Activated CD4-positive, CD25-positive, alpha-beta regulatory T cell treated with anti-CD3 and anti-CD28 coated beads, Interleukin-2, amount 50 U/mL, for 72 hours (primary cell): ENCODE measurements at regions not wholly inside any gene's neighbourhood (a gene's known extent, or its start where the extent isn't known, plus 50 kb on each side); places are given as distances from the start of the nearest gene placed in this dataset.

Experiments used
- DNase-seq: peaks from one replicate; pipeline ENCODE4 v3.0.0; 2021

GRCh38 chr14:104444159-104445030, 135.2 kb upstream of the C14orf180 start:
- peak; percentile 17 for DNase-seq

GRCh38 chr14:104445086-104445485, 134.5 kb upstream of the C14orf180 start:
- peak; percentile 8 for DNase-seq

- peak; percentile 4 for DNase-seq
Measured at GRCh38 chr14:104445832-104446381, 133.7 kb upstream of the C14orf180 start.

GRCh38 chr14:104446611-104447010, 133.0 kb upstream of the C14orf180 start:
- peak; percentile 17 for DNase-seq

- DNase-seq = no peak
Measured at GRCh38 chr14:104447750-104448149, 131.8 kb upstream of the C14orf180 start.

GRCh38 chr14:104448321-104448720, 131.2 kb upstream of the C14orf180 start:
- DNase-seq = no peak

- no peak for DNase-seq
Measured at GRCh38 chr14:104448721-104449120, 130.8 kb upstream of the C14orf180 start.

- peak; percentile 14 for DNase-seq
Measured at GRCh38 chr14:104450811-104451401, 128.7 kb upstream of the C14orf180 start.

- peak; percentile 5 for DNase-seq
Measured at GRCh38 chr14:104451474-104451873, 128.1 kb upstream of the C14orf180 start.

- no peak for DNase-seq
Measured at GRCh38 chr14:104458845-104459244, 120.7 kb upstream of the C14orf180 start.

- no peak for DNase-seq
Measured at GRCh38 chr14:104460791-104461651, 118.5 kb upstream of the C14orf180 start.

GRCh38 chr14:104461676-104462449, 117.7 kb upstream of the C14orf180 start:
- DNase-seq = no peak

GRCh38 chr14:104462651-104463630, 116.6 kb upstream of the C14orf180 start:
- no peak for DNase-seq

GRCh38 chr14:104464907-104465306, 114.7 kb upstream of the C14orf180 start:
- DNase-seq = no peak

- DNase-seq = no peak
Measured at GRCh38 chr14:104465482-104466390, 113.8 kb upstream of the C14orf180 start.

GRCh38 chr14:104467236-104467635, 112.3 kb upstream of the C14orf180 start:
- no peak for DNase-seq

- no peak for DNase-seq
Measured at GRCh38 chr14:104467641-104468040, 111.9 kb upstream of the C14orf180 start.

- no peak for DNase-seq
Measured at GRCh38 chr14:104469591-104469990, 110.0 kb upstream of the C14orf180 start.

GRCh38 chr14:104470588-104470987, 109.0 kb upstream of the C14orf180 start:
- no peak for DNase-seq

- DNase-seq = no peak
Measured at GRCh38 chr14:104471114-104471513, 108.5 kb upstream of the C14orf180 start.
